GM21576 (cell line): ENCODE measurements at regions not wholly inside any gene's neighbourhood (a gene's known extent, or its start where the extent isn't known, plus 50 kb on each side); places are given as distances from the start of the nearest gene placed in this dataset.

Source experiments
- ATAC-seq: cut with Tn5 transposase; IDR thresholded peaks from one replicate; pipeline ENCODE4 v1.9.1; 2021; ENCODE audit warnings: mild to moderate bottlenecking, moderate library complexity; ENCODE audit not compliant: unreplicated experiment

DNA sequence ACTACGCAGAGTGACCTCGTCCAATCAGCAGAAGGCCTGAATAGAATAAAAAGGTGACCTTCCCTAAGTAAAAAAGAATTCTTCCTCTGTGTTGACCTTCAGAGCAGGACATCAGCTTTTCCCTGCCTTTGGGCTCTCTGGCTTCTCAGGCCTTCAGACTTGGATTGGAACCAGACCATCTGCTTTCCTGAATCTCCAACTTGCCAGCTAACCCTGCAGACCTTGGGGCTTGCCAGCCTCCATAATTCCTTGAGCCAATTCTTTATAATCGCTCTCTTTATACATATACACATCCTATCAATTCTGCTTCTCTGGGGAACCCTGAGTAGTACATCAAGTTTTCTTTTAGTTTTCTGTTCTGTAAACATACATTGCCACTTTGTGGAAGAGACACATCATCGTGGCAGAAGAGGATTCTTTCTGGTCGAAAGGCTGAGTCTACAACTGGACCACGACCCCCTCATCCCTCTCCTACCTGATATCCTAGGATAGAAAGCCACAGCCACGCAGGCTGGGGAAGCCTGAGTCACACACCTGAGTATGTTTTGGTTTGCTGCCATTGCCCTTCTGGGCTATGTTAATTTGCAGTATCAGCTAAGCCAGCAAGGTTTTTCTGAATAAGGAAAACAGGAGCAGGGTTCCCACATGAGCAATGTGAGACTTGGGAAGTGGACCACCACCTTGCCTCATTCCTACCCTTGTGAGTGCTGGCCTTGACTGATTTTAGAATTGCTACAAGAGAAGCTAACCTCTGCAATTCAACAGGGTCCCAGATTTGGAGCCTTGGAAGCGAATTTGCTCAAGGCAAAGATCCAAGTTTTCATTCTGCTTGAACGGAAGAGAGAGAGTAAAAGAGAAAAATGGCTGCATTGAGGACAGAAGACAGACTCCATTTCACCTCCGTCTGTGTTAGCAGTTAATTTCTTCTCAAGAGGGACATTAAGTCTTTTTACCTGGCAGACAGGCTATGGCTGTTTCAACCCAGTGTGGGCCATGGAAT is 445.2 kb upstream of the FZD8 start:
- ATAC-seq, result no peak

DNA sequence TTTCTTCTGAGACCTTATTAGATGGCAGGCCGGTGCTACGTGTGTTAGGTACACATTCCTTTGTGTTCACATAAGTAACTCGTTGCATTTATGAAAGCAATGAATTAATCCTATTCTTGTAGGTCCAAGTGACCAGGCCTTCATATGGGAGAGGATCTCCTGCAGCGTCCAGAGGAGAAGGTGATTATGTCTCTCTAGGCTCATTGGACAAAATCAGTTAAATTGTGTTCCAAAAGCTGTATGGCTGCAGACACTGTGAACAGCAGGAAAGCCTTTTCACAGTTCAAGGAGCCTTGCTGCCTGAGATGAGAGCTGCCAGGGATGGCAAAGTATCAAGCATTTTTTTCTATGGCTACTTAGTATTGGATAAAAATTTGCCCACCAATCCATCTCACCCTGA is 433.1 kb upstream of the FZD8 start:
- no peak for ATAC-seq

DNA sequence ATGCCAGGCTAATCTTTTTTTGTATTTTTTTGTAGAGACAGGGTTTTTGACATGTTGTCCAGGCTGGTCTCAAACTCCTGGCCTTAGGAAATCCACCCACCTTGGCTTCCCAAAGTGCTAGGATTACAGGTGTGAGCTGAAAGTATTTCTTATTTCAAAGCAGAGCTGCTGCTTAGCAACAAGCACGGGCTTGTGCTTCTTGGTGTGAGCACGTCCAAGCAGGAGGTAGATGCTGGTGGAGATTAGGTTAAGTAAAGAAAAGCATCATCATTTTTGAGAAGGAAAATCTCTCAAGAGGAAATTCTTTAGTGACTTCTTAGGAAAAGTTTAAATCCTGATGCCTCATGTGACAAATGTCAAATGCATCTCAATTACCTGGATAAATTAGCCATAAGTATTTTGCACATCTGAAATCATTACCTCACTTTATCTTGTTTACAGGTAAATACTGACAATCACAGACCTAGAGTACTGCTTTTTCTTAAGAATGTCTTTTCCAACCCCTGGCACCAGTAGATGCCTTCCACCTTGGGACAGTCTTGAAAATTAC is 431.8 kb upstream of the FZD8 start:
- no peak for ATAC-seq

DNA sequence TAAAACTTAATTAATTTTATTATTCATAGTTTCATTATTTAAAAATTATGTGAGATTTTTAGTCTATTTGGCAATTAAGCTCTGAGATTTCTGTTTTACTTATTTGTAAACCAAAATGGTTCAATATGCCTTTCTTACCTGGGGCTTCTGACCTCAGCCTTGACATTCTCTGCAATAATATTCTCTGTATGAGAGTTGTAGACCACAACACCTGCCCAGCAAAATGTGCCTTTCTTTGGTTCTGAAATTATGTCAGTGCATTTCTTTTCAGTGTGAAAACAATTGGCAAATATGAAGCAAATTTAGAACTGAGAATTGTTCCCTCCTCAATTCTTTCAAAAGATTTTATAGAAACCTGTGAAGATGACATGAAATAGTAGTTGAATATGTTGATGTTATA is 426.4 kb upstream of the FZD8 start:
- ATAC-seq, result no peak

DNA sequence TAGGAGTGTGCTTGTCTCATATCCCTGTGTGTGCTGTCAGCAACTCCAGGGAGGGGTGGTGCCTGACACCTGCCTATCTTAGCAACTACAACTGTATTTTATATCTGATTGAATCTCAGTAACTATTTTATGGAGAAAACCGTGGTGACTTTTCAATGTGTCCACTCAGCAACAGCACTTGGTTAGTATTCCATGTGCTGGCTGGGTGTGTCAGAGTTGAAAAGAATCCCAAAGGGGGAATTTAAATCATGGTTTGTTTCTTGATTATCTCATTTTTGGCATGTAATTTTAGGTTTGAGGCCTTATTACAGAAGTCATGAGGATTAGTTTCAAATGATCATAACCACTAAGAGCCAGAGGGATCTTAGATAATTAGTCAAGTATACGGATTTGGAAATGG is 425.7 kb upstream of the FZD8 start:
- ATAC-seq, result no peak

DNA sequence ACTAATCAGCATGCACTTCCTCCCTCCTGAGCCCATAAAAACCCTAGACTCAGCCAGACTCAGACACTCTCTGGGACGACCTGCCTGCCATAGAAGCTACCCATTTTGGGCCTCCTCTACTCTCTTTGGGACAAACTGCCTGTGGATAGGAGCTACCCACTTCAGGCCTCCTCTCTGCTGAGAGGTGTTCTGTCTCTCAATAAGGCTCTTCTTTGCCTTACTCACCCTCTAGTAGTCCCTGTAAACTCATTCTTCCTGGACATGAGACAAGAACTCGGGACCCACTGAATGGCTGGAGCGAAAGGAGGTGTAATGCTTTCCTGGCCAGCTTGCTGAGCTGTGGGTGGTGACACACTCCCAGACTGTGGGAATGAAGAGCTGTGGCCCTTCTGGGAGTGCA is 424.8 kb upstream of the FZD8 start:
- no peak for ATAC-seq

DNA sequence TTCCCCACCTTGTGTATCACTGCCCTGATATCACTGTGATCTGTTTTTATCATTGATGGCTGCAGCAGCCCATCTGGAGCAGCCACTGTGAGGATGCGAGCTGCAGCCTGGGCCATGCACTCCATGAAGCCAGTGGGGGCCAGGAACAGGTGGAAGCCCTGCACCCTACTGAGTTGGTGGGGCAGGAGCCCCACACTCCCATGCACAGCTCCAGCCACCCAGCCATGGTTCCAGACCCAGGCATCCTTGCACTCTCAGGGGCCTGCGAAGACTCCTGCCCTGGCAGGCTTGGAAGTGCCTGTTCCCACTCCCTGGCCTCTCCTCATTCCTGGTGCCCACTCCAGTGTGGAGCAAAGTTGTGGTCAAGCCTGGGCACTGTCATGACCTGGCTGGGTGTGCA is 424.0 kb upstream of the FZD8 start:
- ATAC-seq, result no peak

DNA sequence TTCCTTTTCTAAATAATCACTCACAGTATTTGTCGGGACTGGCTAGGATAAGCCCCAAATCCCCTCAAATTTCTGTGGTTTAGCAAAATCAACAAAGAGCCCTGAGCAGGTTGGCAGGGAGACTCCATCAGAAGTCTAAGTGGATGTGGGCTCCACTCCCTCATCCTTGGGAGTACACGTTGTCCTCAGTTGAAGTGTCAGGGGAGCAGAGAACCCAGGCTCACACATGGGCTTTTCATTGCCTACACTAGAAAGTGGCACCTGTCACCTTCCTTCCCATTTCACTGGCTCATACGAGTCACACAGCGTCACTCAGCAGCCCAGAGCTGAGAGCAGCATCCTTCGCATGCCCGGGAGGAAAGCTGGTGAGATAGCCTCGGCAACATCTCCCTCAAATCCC is 421.3 kb upstream of the FZD8 start:
- ATAC-seq, result no peak

DNA sequence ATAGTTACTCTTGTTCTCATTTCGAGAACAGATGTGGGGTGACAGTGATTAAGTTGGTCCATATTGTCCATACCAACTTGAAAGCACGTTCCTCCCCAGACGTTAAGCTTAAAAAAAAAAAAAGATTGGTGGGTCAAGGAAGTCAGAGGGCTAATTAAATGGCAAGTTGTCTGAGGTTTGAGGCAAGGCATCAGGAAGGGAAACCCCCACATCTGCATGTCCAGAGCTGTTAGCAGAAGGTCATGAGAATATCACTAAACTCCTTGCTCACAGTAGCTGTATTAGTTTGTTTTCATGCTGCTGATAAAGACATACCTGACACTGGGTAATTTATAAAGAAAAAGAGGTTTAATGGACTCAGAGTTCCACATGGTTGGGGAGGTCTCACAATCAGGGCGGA is 415.6 kb upstream of the FZD8 start:
- no peak for ATAC-seq

DNA sequence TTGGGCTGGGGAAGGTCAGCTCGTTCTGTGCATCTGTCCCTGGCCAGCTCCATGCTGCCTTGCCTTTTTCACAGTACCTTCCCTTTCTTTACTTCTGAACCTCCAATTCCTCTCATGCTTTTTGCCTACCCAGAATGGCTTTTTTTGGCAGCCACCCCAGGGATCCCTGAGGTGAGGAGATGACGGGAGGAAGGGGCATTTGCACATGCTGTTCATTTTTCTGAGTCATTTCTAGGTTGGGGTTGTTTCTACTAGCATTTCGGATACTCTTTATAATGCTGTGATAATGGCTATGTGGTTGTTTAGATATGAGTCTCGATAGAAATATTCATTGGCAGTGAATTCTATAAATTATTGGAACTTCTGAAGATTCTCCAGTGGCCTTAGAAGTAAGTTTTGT is 415.1 kb upstream of the FZD8 start:
- no peak for ATAC-seq

DNA sequence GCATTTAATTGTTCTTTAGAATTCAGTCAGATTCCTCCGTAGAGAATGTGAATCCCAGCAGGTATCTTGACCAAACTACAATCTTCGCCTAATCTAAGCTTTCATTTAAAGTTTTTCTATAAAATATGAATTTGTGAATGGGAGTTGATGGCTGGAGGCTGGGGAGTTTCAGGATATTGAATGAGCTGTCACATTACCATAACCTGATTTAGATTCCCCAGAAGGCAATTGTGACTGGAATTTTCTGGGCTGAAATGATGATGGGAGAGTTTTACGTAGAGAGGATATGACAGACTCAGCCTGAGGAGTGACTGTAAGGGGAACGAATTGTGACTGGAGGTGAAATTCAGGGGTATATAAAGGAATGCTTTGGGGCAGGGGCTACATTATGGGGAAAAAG is 411.7 kb upstream of the FZD8 start:
- no peak for ATAC-seq

DNA sequence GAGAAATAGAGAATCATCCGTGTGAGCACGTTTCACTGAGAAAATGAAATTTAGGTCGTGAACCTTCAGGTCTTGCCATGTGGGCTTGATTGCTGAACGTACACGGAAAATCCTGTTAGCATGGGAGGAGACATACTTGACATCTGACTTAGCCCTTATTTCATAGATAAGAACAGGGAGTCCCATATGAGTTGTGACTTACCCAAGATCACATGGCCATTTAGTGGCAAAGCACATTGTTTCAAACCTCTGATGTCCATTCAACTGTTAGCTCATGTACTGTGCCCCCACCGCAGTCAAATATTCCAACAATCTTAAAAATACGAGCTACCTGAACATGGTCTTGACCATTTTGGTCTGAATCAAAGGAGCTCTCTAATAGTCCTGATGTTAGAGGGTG is 411.2 kb upstream of the FZD8 start:
- ATAC-seq, result no peak

DNA sequence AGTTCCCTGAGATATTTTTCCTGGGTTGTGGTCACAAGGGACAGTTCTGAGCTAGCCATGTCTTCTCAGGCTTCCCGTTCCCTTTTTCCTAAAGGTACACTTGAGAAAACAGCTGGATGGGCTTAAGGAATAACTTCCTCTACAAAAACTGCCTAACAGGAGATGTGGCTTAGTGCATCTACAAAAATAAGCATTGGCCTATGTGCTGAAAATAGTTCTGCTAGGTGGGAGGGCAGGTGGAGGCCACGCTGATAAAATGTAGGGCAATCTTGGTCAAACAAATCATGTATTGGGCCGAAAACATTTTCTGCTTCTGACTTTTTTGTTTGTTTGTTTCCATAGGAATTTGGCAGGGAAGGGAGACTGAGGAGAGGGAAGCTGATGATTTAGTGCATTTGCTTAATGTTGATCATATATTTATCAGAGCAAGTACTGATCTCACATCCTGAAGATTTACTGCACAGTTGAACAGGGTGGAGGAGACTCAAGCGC is 409.4 kb upstream of the FZD8 start:
- ATAC-seq, result no peak

DNA sequence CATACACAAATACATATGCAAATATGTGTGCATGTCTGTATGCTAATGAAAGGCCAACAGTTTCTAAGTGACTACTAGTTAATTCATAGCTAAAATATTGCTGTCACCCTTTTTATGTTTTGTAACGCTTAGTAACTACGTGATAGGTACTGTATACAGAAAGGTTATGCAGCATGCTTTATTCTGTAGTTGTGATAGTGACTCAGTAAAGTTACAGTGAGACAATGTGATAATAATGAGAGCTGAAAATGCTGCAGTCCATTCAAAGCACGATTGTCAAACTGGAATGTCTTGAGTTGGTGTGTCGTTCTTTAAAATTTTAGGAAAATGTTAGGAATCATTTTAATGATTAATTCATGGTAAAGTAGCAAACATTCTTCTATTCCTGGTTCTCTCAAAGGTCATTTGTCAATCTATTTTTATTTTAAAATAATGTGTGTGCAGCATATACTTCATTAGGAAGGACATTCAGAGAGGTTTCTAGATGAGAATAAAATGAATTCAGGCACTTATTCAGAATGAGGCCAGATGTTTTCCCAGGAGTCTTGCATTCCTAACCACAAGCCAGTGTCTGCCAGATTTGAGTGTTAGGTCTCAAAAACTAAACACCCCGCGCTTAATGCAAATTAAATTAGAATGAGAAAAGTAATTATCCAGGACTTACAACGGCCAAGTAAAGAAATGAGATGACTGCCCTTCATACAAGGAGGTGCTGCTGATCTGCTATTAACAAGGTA is 408.8 kb upstream of the FZD8 start:
- ATAC-seq, result no peak

DNA sequence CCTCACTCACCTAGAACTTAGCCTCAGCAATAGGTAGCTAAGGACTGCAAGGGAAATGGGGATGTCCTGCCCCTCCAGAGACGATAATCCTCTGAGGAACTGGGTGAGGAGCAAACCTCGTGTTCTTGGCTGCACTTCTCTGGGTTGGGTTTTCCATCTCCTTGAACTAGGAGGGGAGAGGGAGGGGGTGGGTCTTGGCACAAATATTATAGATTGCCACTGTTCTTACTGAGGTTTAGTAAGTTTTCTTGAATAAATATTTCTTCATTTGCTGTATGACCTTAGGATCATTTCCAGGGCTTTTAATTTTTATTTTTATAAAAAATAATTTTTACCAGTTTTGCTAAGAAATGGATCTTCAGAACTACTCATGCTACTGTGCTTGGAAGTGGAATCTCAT is 406.7 kb upstream of the FZD8 start:
- no peak for ATAC-seq

DNA sequence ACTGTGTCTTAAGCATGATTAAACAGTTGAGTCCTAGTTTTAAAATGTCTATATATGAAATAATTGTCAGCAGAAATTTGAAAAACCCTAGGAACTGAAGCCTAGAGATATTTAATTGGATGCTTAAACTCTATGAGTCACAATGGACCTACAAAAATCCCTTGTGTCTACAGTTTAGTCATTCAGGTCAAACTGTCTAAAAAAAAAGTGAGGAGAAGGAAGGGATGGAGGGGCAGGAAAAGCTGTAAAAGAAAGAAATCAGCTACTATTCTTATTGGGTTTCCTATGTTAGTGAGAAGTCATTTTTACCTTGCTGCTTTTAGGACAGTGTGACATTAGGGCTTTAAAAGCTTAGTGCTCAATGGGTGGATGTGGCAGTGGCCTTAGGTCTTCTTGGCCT is 406.1 kb upstream of the FZD8 start:
- no peak for ATAC-seq

DNA sequence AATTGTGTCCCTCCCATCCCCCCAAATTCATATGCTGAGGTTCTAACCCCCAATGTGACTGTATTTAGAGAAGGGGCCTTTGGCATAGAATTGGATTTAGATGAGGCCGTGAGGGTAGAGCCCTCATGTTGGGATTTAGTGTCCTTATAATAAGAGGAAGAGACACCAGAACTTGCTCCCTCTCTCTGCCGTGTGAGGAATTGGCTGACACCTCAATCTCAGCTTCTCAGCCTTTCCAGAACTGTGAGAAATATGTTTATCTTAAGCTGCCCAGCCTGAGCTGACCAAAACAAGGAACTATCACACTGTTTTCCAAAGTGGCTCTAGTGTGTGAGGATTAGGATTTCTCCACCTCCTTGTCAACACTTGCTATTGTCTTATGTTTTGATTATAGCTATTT is 400.0 kb upstream of the FZD8 start:
- ATAC-seq, result no peak

DNA sequence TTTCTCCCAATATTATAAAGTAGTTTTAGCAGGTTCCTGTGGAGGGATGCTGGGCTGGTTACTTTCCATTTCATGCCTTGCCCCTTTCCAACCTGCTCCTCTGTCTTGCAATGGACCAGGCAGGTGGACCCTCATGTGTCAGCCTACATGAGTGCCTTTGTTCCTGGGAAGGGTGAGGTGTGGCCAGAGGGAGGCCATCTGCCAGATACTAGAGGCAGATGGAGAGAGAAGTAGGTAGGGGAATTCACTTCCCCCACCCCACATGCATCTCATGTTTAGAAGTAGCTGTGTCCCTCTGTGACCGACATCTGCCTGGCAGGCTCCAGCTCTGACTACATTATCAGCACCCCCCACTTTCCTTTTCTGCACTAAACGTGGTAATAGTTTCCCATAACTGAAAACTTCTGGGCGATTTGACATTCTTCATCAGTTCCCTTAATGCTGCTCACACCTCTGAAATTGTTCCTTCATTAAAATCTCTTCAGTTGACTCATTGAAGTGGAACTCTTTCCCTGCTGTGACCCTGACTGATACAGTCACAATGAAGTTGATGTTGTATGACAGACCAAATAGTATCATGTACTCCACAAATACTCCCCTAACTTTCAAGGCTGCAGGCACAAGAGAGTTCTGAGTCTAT is 396.3 kb upstream of the FZD8 start:
- no peak for ATAC-seq

DNA sequence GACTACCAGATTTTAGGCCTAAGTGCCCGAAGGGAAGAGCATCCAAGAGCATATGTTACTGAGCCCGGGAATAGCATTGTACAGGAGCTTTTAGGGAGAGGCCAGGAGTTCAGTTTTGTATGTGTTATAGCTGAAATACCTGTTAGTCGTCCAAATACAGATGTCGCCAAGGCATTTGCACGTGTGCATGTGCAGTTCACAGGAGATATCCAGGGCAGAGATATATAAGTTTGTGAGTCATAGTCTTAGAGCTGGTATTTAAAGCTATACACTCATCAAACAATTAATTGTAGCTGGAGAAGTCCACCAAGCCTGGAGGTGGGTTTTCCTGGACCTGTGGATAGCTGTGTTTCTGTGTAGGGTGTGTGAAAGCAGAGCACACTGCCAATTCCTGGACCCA is 394.0 kb upstream of the FZD8 start:
- no peak for ATAC-seq

DNA sequence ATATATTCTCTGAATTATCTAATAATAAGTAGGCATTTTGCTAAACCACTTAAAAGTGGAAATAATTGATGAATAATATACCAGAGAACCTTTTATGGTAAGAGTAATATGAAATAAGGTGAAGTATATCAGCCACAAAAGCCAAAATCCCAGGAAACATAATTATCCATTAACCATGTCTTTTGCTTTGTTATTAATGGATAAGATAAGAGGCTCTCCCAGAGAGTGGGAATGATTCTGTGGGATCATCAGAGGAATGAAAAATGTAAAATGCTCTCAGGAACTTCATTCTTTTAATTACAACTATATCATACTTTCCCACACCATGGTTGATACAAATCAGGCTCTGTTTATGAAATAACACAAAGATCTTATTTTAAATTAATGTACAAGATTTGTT is 391.7 kb upstream of the FZD8 start:
- no peak for ATAC-seq

DNA sequence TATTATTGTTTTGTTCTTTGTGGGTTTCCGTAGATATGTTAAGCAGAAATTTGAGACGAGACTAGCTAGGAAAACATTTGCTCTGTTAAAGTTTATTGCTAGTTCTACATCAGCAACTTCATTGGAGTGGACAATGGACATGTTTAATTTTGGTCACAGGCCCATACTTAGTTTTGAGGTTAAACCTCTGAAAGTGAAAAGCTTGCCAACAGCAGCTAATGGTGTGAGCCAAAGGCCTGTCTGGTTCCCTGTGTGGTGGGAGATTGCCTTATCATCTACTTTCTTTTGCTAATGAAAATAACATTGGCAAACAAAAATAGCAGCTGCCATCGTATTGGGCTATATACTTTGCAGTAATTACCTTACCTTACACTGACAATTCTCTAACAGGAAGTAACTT is 388.4 kb upstream of the FZD8 start:
- no peak for ATAC-seq
